Neural cell (in vitro differentiated cells): ENCODE measurements at regions not wholly inside any gene's neighbourhood (a gene's known extent, or its start where the extent isn't known, plus 50 kb on each side); places are given as distances from the start of the nearest gene placed in this dataset.

Experiments
- H2AFZ ChIP-seq: fragments of 200-600, 300-800 bp; sonication (generic), shearing (Covaris generic); 2 replicates; pipeline ENCODE4 v1.6.0; 2014; ENCODE audit warnings: low read depth, mild to moderate bottlenecking, antibody characterized with exemption, low read length, moderate library complexity
- H3F3A ChIP-seq: fragments of 200-600 bp; shearing (Covaris generic); 2 replicates; pipeline ENCODE4 v1.6.1; 2016; ENCODE audit warnings: mild to moderate bottlenecking, moderate library complexity, mixed read lengths, antibody characterized with exemption, low read length; ENCODE audit not compliant: insufficient read depth, poor library complexity, severe bottlenecking
- H3K27ac ChIP-seq: fragments of 200-600, 300-800 bp; sonication (generic), shearing (Covaris generic); 2 replicates; pipeline ENCODE4 v1.5.1; 2014; ENCODE audit warnings: mild to moderate bottlenecking, low read length, moderate library complexity
- H3K27me3 ChIP-seq: fragments of 300-800, 200-600 bp; sonication (generic), shearing (Covaris generic); 2 replicates; pipeline ENCODE4 v1.6.0; 2014; ENCODE audit warnings: mild to moderate bottlenecking, low read depth, low read length, moderate library complexity; ENCODE audit not compliant: insufficient read depth
- H3K36me3 ChIP-seq: fragments of 300-800, 200-600 bp; sonication (generic), shearing (Covaris generic); 2 replicates; pipeline ENCODE4 v1.5.1; 2014; ENCODE audit warnings: mild to moderate bottlenecking, antibody characterized with exemption, low read length, moderate library complexity; ENCODE audit not compliant: insufficient read depth
- H3K4me2 ChIP-seq: fragments of 300-800, 200-600 bp; sonication (generic), shearing (Covaris generic); 2 replicates; pipeline ENCODE4 v1.6.0; 2014; ENCODE audit warnings: mild to moderate bottlenecking, low read length
- H3K4me3 ChIP-seq: fragments of 300-800, 200-600 bp; sonication (generic), shearing (Covaris generic); 2 replicates; pipeline ENCODE4 v1.5.1; 2014; ENCODE audit warnings: mild to moderate bottlenecking, low read length, moderate library complexity
- H3K79me2 ChIP-seq: fragments of 200-600 bp; shearing (Covaris generic); replicated peaks from 2 replicates; pipeline ENCODE4 v1.6.0; 2014; ENCODE audit warnings: mild to moderate bottlenecking, low read length, moderate library complexity; ENCODE audit not compliant: insufficient read depth
- H3K9ac ChIP-seq: fragments of 300-800, 200-600 bp; sonication (generic), shearing (Covaris generic); 2 replicates; pipeline ENCODE4 v1.6.1; 2016; ENCODE audit warnings: mild to moderate bottlenecking, low read length, mixed read lengths
- H3K9me2 ChIP-seq: fragments of 200-600 bp; shearing (Covaris generic); 2 replicates; pipeline ENCODE4 v1.6.1; 2016; ENCODE audit warnings: mild to moderate bottlenecking, low read length, mixed read lengths; ENCODE audit not compliant: insufficient read depth
- H3K9me3 ChIP-seq: fragments of 200-600, 300-800 bp; sonication (generic), shearing (Covaris generic); 2 replicates; pipeline ENCODE4 v1.6.1; 2016; ENCODE audit warnings: mild to moderate bottlenecking, mixed run types, low read length, moderate library complexity, mixed read lengths
- H4K20me1 ChIP-seq: fragments of 200-600 bp; shearing (Covaris generic); 2 replicates; pipeline ENCODE4 v1.6.1; 2016; ENCODE audit warnings: mild to moderate bottlenecking, mixed run types; ENCODE audit not compliant: insufficient read depth
- CTCF ChIP-seq: fragments of 450-650 bp; IDR thresholded peaks from 2 replicates; pipeline ENCODE4 v1.5.1; 2014; ENCODE audit warnings: antibody characterized with exemption, mild to moderate bottlenecking, moderate library complexity; ENCODE audit not compliant: poor library complexity, severe bottlenecking
- EP300 ChIP-seq: fragments of 450-650 bp; conservative IDR thresholded peaks from 2 replicates; pipeline ENCODE4 v1.6.1; 2014; ENCODE audit warnings: antibody characterized with exemption, mild to moderate bottlenecking, moderate library complexity; ENCODE audit not compliant: poor library complexity, severe bottlenecking
- EZH2 ChIP-seq: fragments of 200-600, 300-800 bp; shearing (Covaris generic), sonication (generic); IDR thresholded peaks from 2 replicates; pipeline ENCODE4 v1.6.1; 2014; ENCODE audit warnings: antibody characterized with exemption, low read length, borderline replicate concordance, mild to moderate bottlenecking; ENCODE audit not compliant: insufficient read depth, poor library complexity, severe bottlenecking
- MXI1 ChIP-seq: fragments of 450-650 bp; conservative IDR thresholded peaks from 2 replicates; pipeline ENCODE4 v1.6.1; 2014; ENCODE audit warnings: antibody characterized with exemption, mild to moderate bottlenecking; ENCODE audit not compliant: poor library complexity, severe bottlenecking
- POLR2AphosphoS5 ChIP-seq: IDR thresholded peaks from 2 replicates; pipeline ENCODE4 v1.6.1; 2012
- RAD21 ChIP-seq: fragments of 450-650 bp; conservative IDR thresholded peaks from 2 replicates; pipeline ENCODE4 v1.6.1; 2014; ENCODE audit warnings: antibody characterized with exemption, mild to moderate bottlenecking, moderate library complexity
- SMC3 ChIP-seq: fragments of 450-650 bp; conservative IDR thresholded peaks from 2 replicates; pipeline ENCODE4 v1.6.1; 2014; ENCODE audit warnings: antibody characterized with exemption, mild to moderate bottlenecking, moderate library complexity; ENCODE audit not compliant: poor library complexity
- TAF1 ChIP-seq: IDR thresholded peaks from 2 replicates; pipeline ENCODE4 v1.6.1; 2012; ENCODE audit warnings: low read depth
- TF ChIP-seq, protein P1 (sequence below): IDR thresholded peaks from 2 replicates; pipeline ENCODE4 v1.6.1; 2012; ENCODE audit warnings: borderline replicate concordance

GRCh38 chr18:28575123-28575522 lies 398.2 kb upstream of the CDH2 start:
- no peak for TF ChIP-seq TAF1
- TF ChIP-seq MXI1: no peak
- TF ChIP-seq RAD21: peak; percentile 31
- no peak for TF ChIP-seq SMC3
- no peak for TF ChIP-seq POLR2AphosphoS5
- TF ChIP-seq EZH2: no peak
- no peak for TF ChIP-seq CTCF
- TF ChIP-seq EP300: peak; percentile 31
- TF ChIP-seq, protein P1, sequence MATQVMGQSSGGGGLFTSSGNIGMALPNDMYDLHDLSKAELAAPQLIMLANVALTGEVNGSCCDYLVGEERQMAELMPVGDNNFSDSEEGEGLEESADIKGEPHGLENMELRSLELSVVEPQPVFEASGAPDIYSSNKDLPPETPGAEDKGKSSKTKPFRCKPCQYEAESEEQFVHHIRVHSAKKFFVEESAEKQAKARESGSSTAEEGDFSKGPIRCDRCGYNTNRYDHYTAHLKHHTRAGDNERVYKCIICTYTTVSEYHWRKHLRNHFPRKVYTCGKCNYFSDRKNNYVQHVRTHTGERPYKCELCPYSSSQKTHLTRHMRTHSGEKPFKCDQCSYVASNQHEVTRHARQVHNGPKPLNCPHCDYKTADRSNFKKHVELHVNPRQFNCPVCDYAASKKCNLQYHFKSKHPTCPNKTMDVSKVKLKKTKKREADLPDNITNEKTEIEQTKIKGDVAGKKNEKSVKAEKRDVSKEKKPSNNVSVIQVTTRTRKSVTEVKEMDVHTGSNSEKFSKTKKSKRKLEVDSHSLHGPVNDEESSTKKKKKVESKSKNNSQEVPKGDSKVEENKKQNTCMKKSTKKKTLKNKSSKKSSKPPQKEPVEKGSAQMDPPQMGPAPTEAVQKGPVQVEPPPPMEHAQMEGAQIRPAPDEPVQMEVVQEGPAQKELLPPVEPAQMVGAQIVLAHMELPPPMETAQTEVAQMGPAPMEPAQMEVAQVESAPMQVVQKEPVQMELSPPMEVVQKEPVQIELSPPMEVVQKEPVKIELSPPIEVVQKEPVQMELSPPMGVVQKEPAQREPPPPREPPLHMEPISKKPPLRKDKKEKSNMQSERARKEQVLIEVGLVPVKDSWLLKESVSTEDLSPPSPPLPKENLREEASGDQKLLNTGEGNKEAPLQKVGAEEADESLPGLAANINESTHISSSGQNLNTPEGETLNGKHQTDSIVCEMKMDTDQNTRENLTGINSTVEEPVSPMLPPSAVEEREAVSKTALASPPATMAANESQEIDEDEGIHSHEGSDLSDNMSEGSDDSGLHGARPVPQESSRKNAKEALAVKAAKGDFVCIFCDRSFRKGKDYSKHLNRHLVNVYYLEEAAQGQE: peak; percentile 88
- H3K27me3 ChIP-seq: no peaks in the 10 kb centered on the region
- H3K9me3 ChIP-seq: no peaks in the 10 kb centered on the region
- no peaks in the 10 kb centered on the region for H3K36me3 ChIP-seq
- peak overlapping the region; percentile 8 for H2AFZ ChIP-seq
- H3K79me2 ChIP-seq: no peaks in the 10 kb centered on the region
- H3K9me2 ChIP-seq: no peaks in the 10 kb centered on the region
- peak overlapping the region; percentile 36 for H3K9ac ChIP-seq
- peak overlapping the region; percentile 29 for H3K4me2 ChIP-seq
- peak overlapping the region; percentile 84 for H3K27ac ChIP-seq
- H3K4me3 ChIP-seq: peak overlapping the region; percentile 20
- H3F3A ChIP-seq: no peaks in the 10 kb centered on the region
- H4K20me1 ChIP-seq: no peaks in the 10 kb centered on the region

- no peak overlapping the region for H3K4me3 ChIP-seq
- H3K27ac ChIP-seq: peak overlapping the region; percentile 84
- H3K9me2 ChIP-seq: no peaks in the 10 kb centered on the region
- no peak overlapping the region for H2AFZ ChIP-seq
- H3K27me3 ChIP-seq: no peaks in the 10 kb centered on the region
- H3K4me2 ChIP-seq: no peak overlapping the region
- no peaks in the 10 kb centered on the region for H3K9me3 ChIP-seq
- H3K79me2 ChIP-seq: no peaks in the 10 kb centered on the region
- no peak overlapping the region for H3K9ac ChIP-seq
- no peaks in the 10 kb centered on the region for H4K20me1 ChIP-seq
- no peaks in the 10 kb centered on the region for H3F3A ChIP-seq
- TF ChIP-seq MXI1 (no peak), POLR2AphosphoS5 (no peak)
- TF ChIP-seq, protein P1: no peak
- no peaks in the 10 kb centered on the region for H3K36me3 ChIP-seq
Measured at GRCh38 chr18:28574175-28574574, 397.2 kb upstream of the CDH2 start.
